Vagina (tissue), 2 donors: ENCODE measurements at regions not wholly inside any gene's neighbourhood (a gene's known extent, or its start where the extent isn't known, plus 50 kb on each side); places are given as distances from the start of the nearest gene placed in this dataset.

Experiments
- DNase-seq, 2 donors: peaks; one replicate each; pipeline ENCODE4 v3.0.0-alpha.2; 2017; ENCODE audit errors: extremely low spot score in 2 of 2
- H3K27ac ChIP-seq: fragments of 200-600 bp; sonication (generic); one replicate; pipeline ENCODE4 v1.5.1; 2019
- H3K27me3 ChIP-seq: fragments of 200-600 bp; sonication (generic); one replicate; pipeline ENCODE4 v1.5.1; 2019
- H3K36me3 ChIP-seq, 2 donors: fragments of 200-600 bp; sonication (generic); one replicate each; pipeline ENCODE4 v1.5.1; 2017 to 2019
- H3K4me1 ChIP-seq: fragments of 200-600 bp; sonication (generic); one replicate; pipeline ENCODE4 v1.5.1; 2019
- H3K4me3 ChIP-seq, 2 donors: fragments of 200-600 bp; sonication (generic); 1 replicate in 1 of 2; 2 replicates in 1 of 2; pipeline ENCODE4 v1.5.1; 2016 to 2019
- H3K9me3 ChIP-seq: fragments of 200-600 bp; sonication (generic); one replicate; pipeline ENCODE4 v1.5.1; 2019
- POLR2A ChIP-seq, 2 donors: fragments of 450-650 bp; IDR thresholded peaks; one replicate each; pipeline ENCODE4 v1.6.1; 2017; ENCODE audit warnings: antibody characterized with exemption in 2 of 2, mild to moderate bottlenecking in 2 of 2, moderate library complexity in 2 of 2
- POLR2AphosphoS5 ChIP-seq, 2 donors: sonication (generic); formaldehyde crosslinking; IDR thresholded peaks; one replicate each; pipeline ENCODE4 v1.9.0; 2017; ENCODE audit warnings: antibody characterized with exemption in 2 of 2, mild to moderate bottlenecking in 2 of 2, low read depth in 1 of 2; ENCODE audit not compliant: insufficient read depth in 1 of 2
- intact Hi-C: fragments of 100-400 bp; cut with DNase I; formaldehyde crosslinking; loops from one replicate; pipeline ENCODE4 v1.15.1; 2023
- TF ChIP-seq, protein P1 (sequence below), 3 experiments: fragments of 450-650 bp in 2 of 3; fragments of 200-600 bp in 1 of 3; sonication (generic) in 1 of 3; IDR thresholded peaks; one replicate each; pipeline ENCODE4 v1.5.1; 2017 to 2019; ENCODE audit warnings: antibody characterized with exemption in 3 of 3, mild to moderate bottlenecking in 2 of 3, moderate library complexity in 2 of 3

DNA sequence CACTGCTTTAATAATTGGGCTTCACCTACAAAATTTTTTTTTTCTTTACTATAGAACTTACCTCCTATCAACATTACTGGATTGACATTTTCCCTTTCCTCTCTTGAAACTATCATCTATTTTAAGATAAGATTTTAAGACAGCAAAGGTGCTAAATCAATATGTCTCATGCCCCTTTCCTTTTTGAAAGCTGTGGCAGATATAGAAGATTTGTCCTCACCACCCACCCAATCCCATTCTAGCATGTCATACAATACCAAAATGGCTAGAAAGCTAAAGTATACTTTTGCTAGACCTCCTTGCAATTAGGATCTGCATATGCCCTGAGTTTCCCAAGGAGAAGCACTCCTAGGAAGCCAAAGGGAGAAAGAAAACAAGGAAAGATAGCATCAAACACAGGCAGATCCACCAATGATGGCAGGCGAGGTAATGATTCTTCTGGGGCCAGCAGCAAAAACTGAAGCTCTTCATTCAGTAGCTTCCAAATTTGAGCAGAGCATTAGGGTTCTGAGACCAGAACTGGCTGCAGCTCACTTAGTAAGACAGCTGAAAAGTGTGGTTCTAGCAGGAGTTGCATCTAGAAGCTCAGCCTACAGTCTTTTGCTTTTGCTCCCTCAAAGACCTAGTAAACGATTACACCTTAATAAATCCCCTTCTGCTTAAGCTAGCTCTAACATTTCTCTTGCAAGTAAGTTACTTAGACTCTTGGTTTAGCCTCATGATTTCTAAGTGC, 242.1 kb downstream of the ZEB2 start:
- TF ChIP-seq POLR2AphosphoS5 (IDR thresholded peaks at IDR 0.05; ENCODE audit: insufficient read depth in 1 of 2, low read depth in 1 of 2) (no peak), POLR2A (IDR thresholded peaks at IDR 0.05) (no peak)
- TF ChIP-seq, protein P1, sequence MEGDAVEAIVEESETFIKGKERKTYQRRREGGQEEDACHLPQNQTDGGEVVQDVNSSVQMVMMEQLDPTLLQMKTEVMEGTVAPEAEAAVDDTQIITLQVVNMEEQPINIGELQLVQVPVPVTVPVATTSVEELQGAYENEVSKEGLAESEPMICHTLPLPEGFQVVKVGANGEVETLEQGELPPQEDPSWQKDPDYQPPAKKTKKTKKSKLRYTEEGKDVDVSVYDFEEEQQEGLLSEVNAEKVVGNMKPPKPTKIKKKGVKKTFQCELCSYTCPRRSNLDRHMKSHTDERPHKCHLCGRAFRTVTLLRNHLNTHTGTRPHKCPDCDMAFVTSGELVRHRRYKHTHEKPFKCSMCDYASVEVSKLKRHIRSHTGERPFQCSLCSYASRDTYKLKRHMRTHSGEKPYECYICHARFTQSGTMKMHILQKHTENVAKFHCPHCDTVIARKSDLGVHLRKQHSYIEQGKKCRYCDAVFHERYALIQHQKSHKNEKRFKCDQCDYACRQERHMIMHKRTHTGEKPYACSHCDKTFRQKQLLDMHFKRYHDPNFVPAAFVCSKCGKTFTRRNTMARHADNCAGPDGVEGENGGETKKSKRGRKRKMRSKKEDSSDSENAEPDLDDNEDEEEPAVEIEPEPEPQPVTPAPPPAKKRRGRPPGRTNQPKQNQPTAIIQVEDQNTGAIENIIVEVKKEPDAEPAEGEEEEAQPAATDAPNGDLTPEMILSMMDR (IDR thresholded peaks at IDR 0.05), result no peak
- no peaks in the 10 kb centered on the region for H3K9me3 ChIP-seq
- no peak overlapping the region for H3K4me3 ChIP-seq
- H3K36me3 ChIP-seq, result no peaks in the 10 kb centered on the region
- H3K4me1 ChIP-seq, result no peaks in the 10 kb centered on the region
- no peak overlapping the region for H3K27ac ChIP-seq
- no peak for DNase-seq
- H3K27me3 ChIP-seq, result no peaks in the 10 kb centered on the region
- intact Hi-C loops, result no loop called here

DNA sequence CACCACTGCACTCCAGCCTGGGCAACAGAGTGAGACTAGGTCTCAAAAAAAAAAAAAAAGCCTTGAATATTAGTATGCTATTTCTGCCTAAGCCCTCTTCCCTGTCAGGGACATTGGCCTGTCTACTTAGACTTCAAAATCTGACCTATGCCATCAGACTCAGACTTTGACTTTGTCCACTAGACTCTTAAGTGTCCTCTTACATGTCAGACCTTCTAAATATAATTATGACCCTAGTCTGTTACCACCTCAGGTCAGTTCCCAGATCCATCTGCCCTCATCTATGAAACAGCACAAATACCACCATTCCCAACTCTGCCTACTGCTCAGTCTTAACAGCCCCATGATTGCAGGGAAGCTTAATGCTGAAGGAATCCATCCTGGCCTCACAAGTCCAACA, 244.6 kb downstream of the ZEB2 start:
- no peaks in the 10 kb centered on the region for H3K4me1 ChIP-seq
- H3K36me3 ChIP-seq, result no peaks in the 10 kb centered on the region
- no peaks in the 10 kb centered on the region for H3K9me3 ChIP-seq
- DNase-seq, result no peak
- TF ChIP-seq POLR2AphosphoS5 (IDR thresholded peaks at IDR 0.05; ENCODE audit: insufficient read depth in 1 of 2, low read depth in 1 of 2), result no peak
- TF ChIP-seq, protein P1 (IDR thresholded peaks at IDR 0.05), result no peak
- TF ChIP-seq POLR2A (IDR thresholded peaks at IDR 0.05), result no peak
- H3K4me3 ChIP-seq, result no peak overlapping the region
- no peaks in the 10 kb centered on the region for H3K27me3 ChIP-seq
- no peak overlapping the region for H3K27ac ChIP-seq
- intact Hi-C loops, result no loop called here

DNA sequence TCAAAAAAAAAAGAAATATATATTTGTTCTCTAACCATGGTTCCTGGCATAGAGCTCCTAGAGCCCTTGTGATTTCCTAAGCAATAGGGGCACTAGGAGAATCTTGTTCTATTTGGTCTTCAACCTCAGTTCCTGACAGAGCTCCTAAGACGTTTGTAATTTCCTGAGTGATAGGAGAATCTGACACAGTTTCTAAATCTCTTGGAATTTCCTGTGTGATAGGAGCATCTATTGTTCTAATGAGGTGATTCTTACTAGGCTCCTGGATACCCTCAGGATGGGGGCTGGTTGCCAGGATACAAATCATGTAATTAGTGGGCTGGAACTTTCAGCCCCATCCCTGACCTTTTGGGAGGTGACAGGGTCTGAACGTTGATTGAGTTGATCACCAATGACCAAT, 245.8 kb downstream of the ZEB2 start:
- Histone ChIP-seq H3K27me3 (no peaks in the 10 kb centered on the region), H3K27ac (no peak overlapping the region), H3K4me1 (no peaks in the 10 kb centered on the region), H3K4me3 (no peak overlapping the region), H3K9me3 (no peaks in the 10 kb centered on the region), H3K36me3 (no peaks in the 10 kb centered on the region)
- intact Hi-C loops, result no loop called here
- TF ChIP-seq, protein P1 (IDR thresholded peaks at IDR 0.05), result no peak
- no peak for TF ChIP-seq POLR2A (IDR thresholded peaks at IDR 0.05)
- no peak for TF ChIP-seq POLR2AphosphoS5 (IDR thresholded peaks at IDR 0.05; ENCODE audit: insufficient read depth in 1 of 2, low read depth in 1 of 2)
- no peak for DNase-seq

DNA sequence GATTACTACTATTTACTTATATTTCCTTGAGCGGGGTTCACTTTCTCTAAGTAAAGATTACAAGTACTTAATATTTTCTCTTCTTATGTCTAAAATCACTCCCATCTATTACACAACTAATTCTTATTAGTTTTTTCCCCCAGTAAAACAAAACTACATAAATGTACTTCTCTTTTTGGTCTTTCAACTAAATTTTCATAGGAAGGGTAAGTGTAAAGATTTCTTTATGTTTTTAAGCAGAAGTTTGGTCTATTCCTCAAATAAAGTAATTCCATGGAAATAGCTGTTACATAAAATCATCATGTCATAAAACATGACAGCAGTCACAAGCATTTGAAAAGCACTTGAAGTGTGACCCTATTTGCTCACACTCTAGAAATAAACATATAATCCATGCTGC, 249.0 kb downstream of the ZEB2 start:
- Histone ChIP-seq H3K9me3 (no peaks in the 10 kb centered on the region), H3K27ac (no peak overlapping the region), H3K4me3 (no peak overlapping the region), H3K27me3 (no peaks in the 10 kb centered on the region), H3K4me1 (no peaks in the 10 kb centered on the region), H3K36me3 (no peaks in the 10 kb centered on the region)
- intact Hi-C loops, result no loop called here
- TF ChIP-seq, protein P1 (IDR thresholded peaks at IDR 0.05), result no peak
- TF ChIP-seq POLR2AphosphoS5 (IDR thresholded peaks at IDR 0.05; ENCODE audit: insufficient read depth in 1 of 2, low read depth in 1 of 2) (no peak), POLR2A (IDR thresholded peaks at IDR 0.05) (no peak)
- DNase-seq, result no peak

DNA sequence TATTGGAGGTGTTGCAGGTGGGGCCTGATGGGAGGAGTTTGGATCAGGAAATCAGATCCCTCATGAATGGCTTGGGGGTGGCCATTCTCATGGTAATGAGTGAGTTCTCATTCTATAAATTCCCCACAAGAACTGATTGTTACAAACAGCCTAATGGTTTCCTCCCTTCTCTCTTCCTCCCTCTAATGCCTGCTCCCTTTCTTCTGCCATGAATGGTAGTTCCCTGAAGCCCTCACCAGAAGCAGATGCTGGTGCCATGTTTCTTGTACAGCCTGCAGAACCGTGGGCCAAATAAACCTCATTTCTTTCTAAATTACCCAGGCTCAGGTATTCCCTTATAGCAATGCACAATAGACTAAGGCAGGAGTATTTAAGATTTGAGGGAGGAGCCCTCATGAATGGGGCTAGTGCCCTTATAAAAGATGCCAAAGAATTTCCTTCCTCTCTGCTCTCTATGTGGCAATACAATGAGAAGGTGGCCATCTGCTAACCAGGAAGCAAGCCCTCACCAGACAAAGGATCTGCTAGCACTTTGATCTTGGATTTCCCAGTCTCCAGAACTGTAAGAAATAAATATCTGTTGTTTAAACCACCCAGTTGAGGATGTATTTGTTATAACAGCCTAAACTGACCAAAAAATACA, 251.8 kb downstream of the ZEB2 start:
- Histone ChIP-seq H3K27ac (no peak overlapping the region), H3K4me1 (no peaks in the 10 kb centered on the region), H3K36me3 (no peaks in the 10 kb centered on the region), H3K9me3 (no peaks in the 10 kb centered on the region), H3K27me3 (no peaks in the 10 kb centered on the region), H3K4me3 (no peak overlapping the region)
- TF ChIP-seq, protein P1 (IDR thresholded peaks at IDR 0.05), result no peak
- TF ChIP-seq POLR2A (IDR thresholded peaks at IDR 0.05), result no peak
- DNase-seq, result no peak
- intact Hi-C loops, result no loop called here
